HAP-1 (cell line): ENCODE measurements at regions not wholly inside any gene's neighbourhood (a gene's known extent, or its start where the extent isn't known, plus 50 kb on each side); places are given as distances from the start of the nearest gene placed in this dataset.

Experiments used
- DNase-seq, 2 experiments: peaks; one replicate each; pipeline ENCODE4 v3.0.0-alpha.2; 2016 to 2020; ENCODE audit warnings: low spot score in 2 of 2
- H3K27me3 ChIP-seq: fragments of 250-450 bp; sonication (Bioruptor Pico); 2 replicates; pipeline ENCODE4 v1.5.1; 2020; ENCODE audit warnings: low read depth, mild to moderate bottlenecking, moderate library complexity
- H3K36me3 ChIP-seq: fragments of 250-450 bp; sonication (Bioruptor Pico); replicated peaks from 2 replicates; pipeline ENCODE4 v1.5.1; 2020; ENCODE audit warnings: mild to moderate bottlenecking
- H3K4me1 ChIP-seq: fragments of 250-450 bp; sonication (Bioruptor Pico); 2 replicates; pipeline ENCODE4 v1.5.1; 2020; ENCODE audit warnings: mild to moderate bottlenecking
- H3K4me3 ChIP-seq: fragments of 250-450 bp; sonication (Bioruptor Pico); 2 replicates; pipeline ENCODE4 v1.5.1; 2020; ENCODE audit warnings: mild to moderate bottlenecking, moderate library complexity
- H3K9me3 ChIP-seq: fragments of 250-450 bp; sonication (Bioruptor Pico); 2 replicates; pipeline ENCODE4 v1.5.1; 2020; ENCODE audit warnings: mild to moderate bottlenecking, moderate library complexity
- in situ Hi-C: fragments of 300-500 bp; cut with MboI; formaldehyde crosslinking; loops from 3 replicates; pipeline ENCODE4 v1.14.3; 2020; ENCODE audit warnings: low sequenced_read_pairs, inconsistent platforms, mixed read lengths

- H3K4me1 ChIP-seq, result no peaks in the 10 kb centered on the region
- H3K27me3 ChIP-seq, result peaks cover 10% of the 10 kb centered on the region; the same call in 1 of the 2 replicates
- no peak for DNase-seq
- no peak overlapping the region for H3K4me3 ChIP-seq
- no peaks in the 10 kb centered on the region for H3K36me3 ChIP-seq
- in situ Hi-C loops, result no loop called here
- no peaks in the 10 kb centered on the region for H3K9me3 ChIP-seq
Observed at GRCh38 chr1:20432341-20432740, 53.7 kb downstream of the CAMK2N1 start.

- Histone ChIP-seq H3K9me3 (no peaks in the 10 kb centered on the region), H3K4me1 (no peaks in the 10 kb centered on the region), H3K4me3 (no peak overlapping the region), H3K27me3 (peaks cover 10% of the 10 kb centered on the region; the same call in 1 of the 2 replicates), H3K36me3 (no peaks in the 10 kb centered on the region)
- in situ Hi-C loops, result no loop called here
- DNase-seq, result no peak
Observed at GRCh38 chr1:20431176-20431460, 54.9 kb downstream of the CAMK2N1 start.

DNA sequence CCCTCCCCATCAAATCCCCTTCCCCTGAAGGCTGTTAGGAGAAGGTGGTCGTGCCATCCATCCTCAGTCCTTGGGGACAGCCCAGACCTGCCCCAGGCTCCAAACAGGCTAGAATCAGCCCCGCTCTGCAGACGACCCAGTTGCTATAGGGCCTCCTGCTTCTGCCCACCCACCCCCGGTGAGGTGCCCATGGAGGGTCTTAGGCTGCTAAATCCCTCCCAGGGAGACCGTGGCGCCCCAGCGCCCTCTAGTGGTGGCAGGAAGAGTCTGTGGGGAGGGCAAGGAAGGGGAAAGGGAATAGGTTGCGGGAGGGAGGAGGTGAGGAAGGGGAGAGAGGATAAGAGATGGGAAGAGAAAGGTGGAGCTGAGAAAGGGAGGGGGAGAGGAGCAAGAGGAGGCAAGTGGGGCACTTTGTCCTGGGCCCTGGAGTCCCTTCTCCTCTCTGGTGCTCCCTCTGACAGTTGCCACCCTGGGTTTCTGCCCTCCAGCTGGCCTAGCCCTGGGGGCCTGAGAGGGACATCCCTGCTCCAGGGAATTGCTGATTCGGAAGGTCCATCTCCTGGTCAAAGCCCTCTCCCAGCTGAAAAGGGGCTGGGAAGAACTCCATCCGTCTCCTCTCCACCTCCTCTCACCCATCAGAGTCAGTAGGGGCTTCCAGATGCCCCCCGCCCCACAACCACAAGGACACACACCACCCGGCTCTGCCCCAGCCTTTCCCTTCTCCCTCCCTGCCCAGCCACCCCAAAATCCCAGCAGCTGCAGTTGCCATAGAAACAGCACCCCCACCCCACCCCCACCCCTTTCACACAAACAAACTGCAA is 55.4 kb downstream of the CAMK2N1 start:
- Histone ChIP-seq H3K4me1 (no peaks in the 10 kb centered on the region), H3K4me3 (no peak overlapping the region), H3K36me3 (no peaks in the 10 kb centered on the region), H3K9me3 (no peaks in the 10 kb centered on the region), H3K27me3 (peaks cover 10% of the 10 kb centered on the region; the same call in 1 of the 2 replicates)
- peak; percentile 21 to 75 for DNase-seq
- in situ Hi-C loops, result no loop called here

DNA sequence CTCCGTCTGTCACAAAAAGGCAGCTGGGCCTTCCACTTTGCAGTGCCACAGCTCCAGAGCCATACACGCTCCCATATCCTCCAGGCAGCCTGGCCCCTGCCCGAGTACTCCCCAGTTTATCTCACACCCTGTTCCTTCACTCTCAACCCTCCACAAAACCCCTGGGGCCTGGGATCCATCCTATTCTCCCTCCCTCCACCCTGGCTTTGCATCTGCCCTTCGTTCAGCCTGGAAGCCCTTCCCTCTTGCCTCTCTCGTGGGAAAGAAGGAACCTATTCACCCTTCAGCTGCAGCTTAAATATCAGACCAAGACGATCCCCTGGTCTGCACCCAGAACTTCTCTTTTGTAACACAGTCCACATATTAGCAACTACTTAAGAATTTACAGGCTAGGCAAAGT is 56.7 kb downstream of the CAMK2N1 start:
- Histone ChIP-seq H3K4me1 (no peaks in the 10 kb centered on the region), H3K9me3 (no peaks in the 10 kb centered on the region), H3K4me3 (no peak overlapping the region), H3K27me3 (peaks cover 7% of the 10 kb centered on the region; the same call in 1 of the 2 replicates), H3K36me3 (no peaks in the 10 kb centered on the region)
- DNase-seq, result no peak
- in situ Hi-C loops, result no loop called here

GRCh38 chr1:20428841-20429240 is 57.2 kb downstream of the CAMK2N1 start:
- H3K36me3 ChIP-seq, result no peaks in the 10 kb centered on the region
- no peaks in the 10 kb centered on the region for H3K9me3 ChIP-seq
- H3K4me3 ChIP-seq, result no peak overlapping the region
- in situ Hi-C loops, result no loop called here
- DNase-seq, result no peak
- peaks cover 7% of the 10 kb centered on the region; the same call in 1 of the 2 replicates for H3K27me3 ChIP-seq
- no peaks in the 10 kb centered on the region for H3K4me1 ChIP-seq

GRCh38 chr1:20426923-20427322 is 59.1 kb downstream of the CAMK2N1 start:
- no peaks in the 10 kb centered on the region; the same call in 1 of the 2 replicates for H3K27me3 ChIP-seq
- no peaks in the 10 kb centered on the region for H3K9me3 ChIP-seq
- in situ Hi-C loops, result no loop called here
- H3K4me1 ChIP-seq, result no peaks in the 10 kb centered on the region
- H3K36me3 ChIP-seq, result no peaks in the 10 kb centered on the region
- no peak overlapping the region for H3K4me3 ChIP-seq
- no peak for DNase-seq

DNA sequence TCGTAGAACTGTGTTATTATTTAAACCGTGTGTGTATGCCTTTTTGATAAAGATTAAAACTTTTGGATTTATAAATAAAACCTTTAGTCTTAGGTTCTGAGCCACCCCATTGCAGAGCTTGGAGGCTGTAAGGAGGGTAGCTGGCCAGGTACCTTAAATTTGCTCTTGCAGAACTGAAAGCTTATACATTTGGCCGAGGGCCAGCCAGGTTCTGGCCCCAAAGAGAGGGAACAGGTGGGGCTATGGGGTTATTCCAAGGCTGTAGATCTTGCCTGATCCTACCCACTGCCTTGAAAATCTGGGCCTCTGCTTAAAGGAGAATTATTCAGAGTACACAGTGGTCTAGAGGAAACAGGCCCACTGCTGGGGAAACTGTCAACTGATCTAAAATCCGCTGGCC is 59.6 kb downstream of the CAMK2N1 start:
- Histone ChIP-seq H3K36me3 (no peaks in the 10 kb centered on the region), H3K27me3 (no peaks in the 10 kb centered on the region; the same call in 1 of the 2 replicates), H3K4me3 (no peak overlapping the region), H3K9me3 (no peaks in the 10 kb centered on the region), H3K4me1 (no peaks in the 10 kb centered on the region)
- DNase-seq, result no peak
- in situ Hi-C loops, result no loop called here

DNA sequence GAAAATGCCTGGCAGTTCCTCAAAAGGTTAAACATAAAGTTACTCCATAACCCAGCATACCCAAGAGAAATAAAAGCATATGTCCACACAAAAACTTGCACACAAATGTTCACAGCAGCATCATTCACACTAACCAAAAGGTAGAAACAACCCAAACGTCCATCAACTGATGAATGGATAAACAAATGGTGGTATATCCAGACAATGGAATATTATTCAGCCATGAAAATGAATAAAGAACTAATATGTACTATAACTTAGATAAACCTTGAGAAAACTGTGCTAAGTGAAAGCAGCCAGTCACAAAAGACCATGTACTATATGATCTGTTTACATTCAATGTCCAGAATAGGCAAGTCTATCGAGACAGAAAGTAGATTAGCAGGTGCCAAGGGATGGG is 60.4 kb downstream of the CAMK2N1 start:
- in situ Hi-C loops, result no loop called here

GRCh38 chr1:20423169-20423795 is 62.7 kb downstream of the CAMK2N1 start:
- in situ Hi-C loops, result no loop called here
- Histone ChIP-seq H3K4me1 (no peaks in the 10 kb centered on the region), H3K4me3 (no peak overlapping the region), H3K36me3 (no peaks in the 10 kb centered on the region), H3K27me3 (no peaks in the 10 kb centered on the region; the same call in 1 of the 2 replicates), H3K9me3 (no peaks in the 10 kb centered on the region)
- DNase-seq, result no peak

More for the DNA sequence above, 60.4 kb downstream of the CAMK2N1 start:
- Histone ChIP-seq H3K4me1 (no peaks in the 10 kb centered on the region), H3K4me3 (no peak overlapping the region), H3K27me3 (no peaks in the 10 kb centered on the region; the same call in 1 of the 2 replicates), H3K36me3 (no peaks in the 10 kb centered on the region), H3K9me3 (no peaks in the 10 kb centered on the region)
- no peak for DNase-seq

- no peaks in the 10 kb centered on the region for H3K36me3 ChIP-seq
- no peaks in the 10 kb centered on the region for H3K9me3 ChIP-seq
- H3K4me3 ChIP-seq, result no peak overlapping the region
- in situ Hi-C loops, result no loop called here
- H3K4me1 ChIP-seq, result no peaks in the 10 kb centered on the region
- DNase-seq, result no peak
- H3K27me3 ChIP-seq, result no peaks in the 10 kb centered on the region; the same call in 1 of the 2 replicates
Observed at GRCh38 chr1:20421441-20421840, 64.6 kb downstream of the CAMK2N1 start.

DNA sequence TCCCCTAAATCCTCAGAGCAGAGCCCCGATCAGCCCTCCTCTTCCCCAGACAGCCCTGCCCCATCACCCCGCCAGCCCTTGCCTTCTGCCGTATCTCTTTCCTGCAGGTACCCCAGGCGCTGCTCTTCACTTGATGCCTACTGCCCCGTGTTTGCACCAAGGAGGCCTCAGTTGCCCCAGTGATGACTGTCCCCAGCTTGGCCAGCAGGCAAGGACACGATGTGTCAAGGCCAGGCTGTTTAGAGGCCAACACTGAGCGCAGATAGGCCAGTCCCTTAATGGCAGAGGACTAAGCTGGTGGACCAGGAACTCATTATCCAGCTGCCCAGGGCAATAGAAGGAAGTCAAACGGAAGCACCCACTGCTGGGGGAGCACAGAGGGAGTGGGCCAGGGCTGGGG is 68.4 kb downstream of the CAMK2N1 start:
- H3K36me3 ChIP-seq, result no peaks in the 10 kb centered on the region
- DNase-seq, result no peak
- in situ Hi-C loops, result no loop called here
- no peaks in the 10 kb centered on the region for H3K9me3 ChIP-seq
- no peak overlapping the region for H3K4me3 ChIP-seq
- H3K27me3 ChIP-seq, result no peaks in the 10 kb centered on the region; the same call in 1 of the 2 replicates
- no peaks in the 10 kb centered on the region for H3K4me1 ChIP-seq

GRCh38 chr1:20416706-20417105 is 69.3 kb downstream of the CAMK2N1 start:
- H3K9me3 ChIP-seq, result no peaks in the 10 kb centered on the region
- no peak overlapping the region for H3K4me3 ChIP-seq
- no peaks in the 10 kb centered on the region; the same call in 1 of the 2 replicates for H3K27me3 ChIP-seq
- DNase-seq, result no peak
- no peaks in the 10 kb centered on the region for H3K36me3 ChIP-seq
- H3K4me1 ChIP-seq, result no peaks in the 10 kb centered on the region
- in situ Hi-C loops, result no loop called here

- in situ Hi-C loops, result no loop called here
- Histone ChIP-seq H3K4me3 (no peak overlapping the region), H3K36me3 (no peaks in the 10 kb centered on the region), H3K4me1 (no peaks in the 10 kb centered on the region), H3K9me3 (no peaks in the 10 kb centered on the region), H3K27me3 (peaks cover 5% of the 10 kb centered on the region; the same call in 1 of the 2 replicates)
- DNase-seq, result no peak
Observed at GRCh38 chr1:20413776-20414140, 72.3 kb downstream of the CAMK2N1 start.

- no peak overlapping the region for H3K4me3 ChIP-seq
- no peak for DNase-seq
- in situ Hi-C loops, result no loop called here
Observed at GRCh38 chr1:20413136-20413775, 72.8 kb downstream of the CAMK2N1 start.

More at GRCh38 chr1:20413136-20413775, 72.8 kb downstream of the CAMK2N1 start:
- no peaks in the 10 kb centered on the region for H3K9me3 ChIP-seq
- H3K27me3 ChIP-seq, result peaks cover 5% of the 10 kb centered on the region; the same call in 1 of the 2 replicates
- no peaks in the 10 kb centered on the region for H3K36me3 ChIP-seq
- no peaks in the 10 kb centered on the region for H3K4me1 ChIP-seq
